H1 (cell line): ENCODE measurements at regions not wholly inside any gene's neighbourhood (a gene's known extent, or its start where the extent isn't known, plus 50 kb on each side); places are given as distances from the start of the nearest gene placed in this dataset.

ENCODE experiments used
- CTCF ChIA-PET: fragments of 300-600 bp; sonication (Branson Sonifier 250); formaldehyde crosslinking; loops from one replicate; lab custom pipeline; 2021; ENCODE audit not compliant: partially characterized antibody; lab: Charles Lee
- POLR2A ChIA-PET: fragments of 300-600 bp; sonication (Branson Sonifier 250); formaldehyde crosslinking; loops from one replicate; lab custom pipeline; 2021; ENCODE audit warnings: inconsistent platforms; ENCODE audit not compliant: partially characterized antibody; lab: Charles Lee
- DNase-seq, 2 experiments: peaks; one replicate each; pipeline versions ENCODE4 v3.0.0 to v3.0.0-alpha.2; 2010 to 2022; ENCODE audit warnings: low spot score in 2 of 2, low read depth in 1 of 2, mixed read lengths in 1 of 2
- FAIRE-seq: peaks from 2 replicates; lab custom pipeline; 2011; peaks lifted over from hg19 to GRCh38; lab: Jason Lieb, UNC
- H2AFZ ChIP-seq: 2 replicates; pipeline ENCODE4 v1.8.1; 2012; ENCODE audit warnings: low read length, inconsistent platforms
- H2AK5ac ChIP-seq: 2 replicates; pipeline ENCODE4 v1.6.1; 2013; ENCODE audit warnings: low read depth, low read length
- H2BK120ac ChIP-seq: replicated peaks from 2 replicates; pipeline ENCODE3; 2013; ENCODE audit warnings: low read depth, low read length, inconsistent platforms
- H2BK12ac ChIP-seq: 2 replicates; pipeline ENCODE4 v1.6.1; 2013; ENCODE audit warnings: low read depth, low read length
- H2BK15ac ChIP-seq: 2 replicates; pipeline ENCODE4 v1.6.1; 2013; ENCODE audit warnings: low read length
- H2BK20ac ChIP-seq: 2 replicates; pipeline ENCODE4 v1.6.1; 2013; ENCODE audit warnings: low read length
- H2BK5ac ChIP-seq: 2 replicates; pipeline ENCODE4 v1.6.1; 2013; ENCODE audit warnings: low read depth, low read length
- H3K14ac ChIP-seq: 2 replicates; pipeline ENCODE4 v1.6.1; 2013; ENCODE audit warnings: inconsistent platforms; ENCODE audit not compliant: insufficient read length
- H3K18ac ChIP-seq: 2 replicates; pipeline ENCODE4 v1.6.1; 2013; ENCODE audit warnings: low read length; ENCODE audit errors: extremely low read depth
- H3K23ac ChIP-seq: 2 replicates; pipeline ENCODE4 v1.6.1; 2013; ENCODE audit warnings: inconsistent platforms; ENCODE audit not compliant: insufficient read length
- H3K23me2 ChIP-seq: 2 replicates; pipeline ENCODE4 v1.6.1; 2013; ENCODE audit warnings: low read depth, low read length
- H3K27ac ChIP-seq: 2 replicates; pipeline ENCODE4 v1.6.1; 2011; ENCODE audit warnings: low read depth, low read length, inconsistent platforms
- H3K27me3 ChIP-seq, 4 experiments: replicated peaks in 1 of 4; 1 replicate in 1 of 4; 2 replicates in 3 of 4; pipeline versions ENCODE4 v1.6.1 to v1.8.1; 2011 to 2013; ENCODE audit warnings: low read length in 3 of 4, mild to moderate bottlenecking in 3 of 4, inconsistent platforms in 2 of 4, mixed read lengths in 2 of 4, moderate library complexity in 1 of 4; ENCODE audit not compliant: control insufficient read depth in 3 of 4, insufficient read depth in 3 of 4; ENCODE audit errors: extremely low read depth in 1 of 4
- H3K36me3 ChIP-seq, 4 experiments: 2 replicates each; pipeline versions ENCODE4 v1.6.1 to v1.8.1; 2011 to 2013; ENCODE audit warnings: mild to moderate bottlenecking in 4 of 4, low read length in 3 of 4, moderate library complexity in 2 of 4, control low read depth in 1 of 4, inconsistent platforms in 1 of 4; ENCODE audit not compliant: insufficient read depth in 4 of 4, control insufficient read depth in 2 of 4
- H3K4ac ChIP-seq: replicated peaks from 2 replicates; pipeline ENCODE3; 2013; ENCODE audit warnings: low read length, low read depth, mixed read lengths, inconsistent platforms; ENCODE audit not compliant: insufficient read length
- H3K4me1 ChIP-seq, 4 experiments: replicated peaks in 1 of 4; 1 replicate in 1 of 4; 2 replicates in 3 of 4; pipeline versions ENCODE4 v1.6.1 to v1.8.1; 2011 to 2013; ENCODE audit warnings: low read length in 3 of 4, inconsistent platforms in 2 of 4, mixed read lengths in 1 of 4; ENCODE audit not compliant: insufficient read depth in 4 of 4, control insufficient read depth in 3 of 4
- H3K4me2 ChIP-seq, 2 experiments: 2 replicates each; pipeline versions ENCODE4 v1.6.1 to v1.8.1; 2011 to 2013; ENCODE audit warnings: low read depth in 2 of 2, low read length in 2 of 2, control low read depth in 1 of 2, inconsistent platforms in 1 of 2, mild to moderate bottlenecking in 1 of 2; ENCODE audit not compliant: insufficient read depth in 1 of 2
- H3K4me3 ChIP-seq, 4 experiments: fragments of 200-600, 300-600 bp in 1 of 4; sonication (generic), shearing (Covaris generic), sonication (Bioruptor Twin) in 1 of 4; 2 replicates each; pipeline versions ENCODE4 v1.5.1 to v1.8.1; 2011 to 2016; ENCODE audit warnings: low read length in 4 of 4, low read depth in 3 of 4, control low read depth in 2 of 4, inconsistent platforms in 2 of 4, mild to moderate bottlenecking in 2 of 4, mixed read lengths in 1 of 4, moderate library complexity in 1 of 4; ENCODE audit not compliant: insufficient read depth in 2 of 4; ENCODE audit errors: extremely low read depth in 1 of 4
- H3K56ac ChIP-seq: replicated peaks from 2 replicates; pipeline ENCODE3; 2013; ENCODE audit warnings: low read depth, mild to moderate bottlenecking, mixed read lengths, low read length, inconsistent platforms; ENCODE audit not compliant: insufficient read length
- H3K79me1 ChIP-seq: 2 replicates; pipeline ENCODE4 v1.6.1; 2013; ENCODE audit warnings: low read depth, low read length, control low read depth
- H3K79me2 ChIP-seq, 2 experiments: 2 replicates each; pipeline versions ENCODE4 v1.6.1 to v1.8.1; 2012 to 2013; ENCODE audit warnings: low read length in 2 of 2, mild to moderate bottlenecking in 2 of 2, inconsistent platforms in 1 of 2; ENCODE audit not compliant: insufficient read depth in 2 of 2, control insufficient read depth in 1 of 2
- H3K9ac ChIP-seq, 4 experiments: replicated peaks in 1 of 4; 1 replicate in 1 of 4; 2 replicates in 3 of 4; pipeline versions ENCODE4 v1.6.1 to v1.8.1; 2011 to 2013; ENCODE audit warnings: low read depth in 3 of 4, low read length in 3 of 4, control low read depth in 2 of 4, mild to moderate bottlenecking in 2 of 4, moderate library complexity in 2 of 4, inconsistent platforms in 1 of 4; ENCODE audit errors: extremely low read depth in 1 of 4
- H3K9me3 ChIP-seq, 2 experiments: 2 replicates each; pipeline versions ENCODE4 v1.6.1 to v1.8.1; 2012 to 2013; ENCODE audit warnings: mild to moderate bottlenecking in 2 of 2, moderate library complexity in 2 of 2, control low read depth in 1 of 2, inconsistent platforms in 1 of 2, low read depth in 1 of 2, low read length in 1 of 2, mixed read lengths in 1 of 2; ENCODE audit not compliant: insufficient read depth in 2 of 2
- H4K20me1 ChIP-seq, 2 experiments: replicated peaks in 1 of 2; 2 replicates each; pipeline versions ENCODE3 to v1.8.1; 2011 to 2013; ENCODE audit warnings: inconsistent platforms in 2 of 2, low read length in 2 of 2, mild to moderate bottlenecking in 1 of 2; ENCODE audit not compliant: insufficient read depth in 2 of 2, control insufficient read depth in 1 of 2
- H4K5ac ChIP-seq: 2 replicates; pipeline ENCODE4 v1.6.1; 2013; ENCODE audit warnings: low read length, low read depth, mixed read lengths, inconsistent platforms; ENCODE audit not compliant: insufficient read length
- H4K8ac ChIP-seq: 2 replicates; pipeline ENCODE4 v1.8.0; 2013; ENCODE audit warnings: mild to moderate bottlenecking, moderate library complexity, low read length, inconsistent platforms; ENCODE audit not compliant: insufficient read depth; ENCODE audit errors: extremely low read depth
- H4K91ac ChIP-seq: replicated peaks from 2 replicates; pipeline ENCODE3; 2013; ENCODE audit warnings: low read length, mixed read lengths, inconsistent platforms; ENCODE audit not compliant: insufficient read length
- POLR2AphosphoS5 ChIP-seq: IDR thresholded peaks from 2 replicates; pipeline ENCODE4 v1.6.1; 2011; ENCODE audit warnings: low read depth, low read length
- POU5F1 ChIP-seq: IDR thresholded peaks from 2 replicates; pipeline ENCODE4 v1.6.1; 2011; ENCODE audit warnings: low read depth, mild to moderate bottlenecking, low read length, moderate library complexity
- RAD21 ChIP-seq, 2 experiments: IDR thresholded peaks in 1 of 2; conservative IDR thresholded peaks in 1 of 2; 2 replicates each; pipeline ENCODE4 v1.6.1; 2011; ENCODE audit warnings: low read depth in 2 of 2, low read length in 2 of 2, improper control_type of control experiment in 1 of 2, inconsistent platforms in 1 of 2, mild to moderate bottlenecking in 1 of 2, moderate library complexity in 1 of 2
- SP1 ChIP-seq: IDR thresholded peaks from 2 replicates; pipeline ENCODE4 v1.6.1; 2011; ENCODE audit warnings: low read depth, low read length
- YY1 ChIP-seq: IDR thresholded peaks from 2 replicates; pipeline ENCODE4 v1.6.1; 2011; ENCODE audit warnings: low read depth, mild to moderate bottlenecking, low read length
- ZNF274 ChIP-seq: IDR thresholded peaks from 2 replicates; pipeline ENCODE4 v1.7.0; 2012; ENCODE audit warnings: low read length, borderline replicate concordance; ENCODE audit errors: extremely low read depth
- WGBS, 2 experiments: shearing (Covaris generic) in 1 of 2; methylation state at CpG; one replicate each; pipeline versions ENCODE4 v1.1.6 to v1.1.7; 2013 to 2015; ENCODE audit warnings: low lambda C conversion rate in 2 of 2, mixed read lengths in 2 of 2, inconsistent platforms in 1 of 2, low coverage in 1 of 2, missing lambda C conversion rate in 1 of 2; ENCODE audit not compliant: insufficient replicate concordance in 2 of 2, insufficient coverage in 1 of 2, insufficient read length in 1 of 2; ENCODE audit errors: extremely low coverage in 1 of 2, missing lambda C conversion rate in 1 of 2; 5-methylcytosine and 5-hydroxymethylcytosine counted together

- H3K9ac ChIP-seq, result no peak overlapping the region
- H3K79me2 ChIP-seq, result no peaks in the 10 kb centered on the region
- H2BK120ac ChIP-seq, result no peak overlapping the region
- H2BK20ac ChIP-seq, result no peak overlapping the region
- H3K4me3 ChIP-seq, result no peak overlapping the region
- no peak overlapping the region for H4K8ac ChIP-seq
- no peak overlapping the region for H3K4me2 ChIP-seq
- no peak overlapping the region for H2AFZ ChIP-seq
- H3K14ac ChIP-seq, result no peak overlapping the region
- H2BK5ac ChIP-seq, result no peak overlapping the region
- H3K27ac ChIP-seq, result no peak overlapping the region
- DNase-seq (no peak), FAIRE-seq (no peak)
- H3K56ac ChIP-seq, result no peak overlapping the region
- ChIA-PET CTCF (no interaction called here), POLR2A (interaction anchor here (0.6 kb wide), 1 partner anchor 372 kb away, joined by 3 read pairs; no protein-coding TSS in a partner anchor)
- no peak overlapping the region for H4K91ac ChIP-seq
- H4K20me1 ChIP-seq, result no peaks in the 10 kb centered on the region
- no peak for TF ChIP-seq POLR2AphosphoS5
- no peak for TF ChIP-seq ZNF274
- TF ChIP-seq RAD21 (IDR thresholded peaks at IDR 0.05 in 1 of 2, conservative IDR thresholded peaks at IDR 0.05 in 1 of 2; ENCODE audit: low read depth in 2 of 2, low read length in 2 of 2), result no peak
- TF ChIP-seq SP1, result no peak
- no peak for TF ChIP-seq POU5F1
- no peak for TF ChIP-seq YY1
- no peaks in the 10 kb centered on the region for H3K79me1 ChIP-seq
- no peaks in the 10 kb centered on the region for H3K27me3 ChIP-seq
- H2BK12ac ChIP-seq, result no peak overlapping the region
- WGBS, 2 experiments, result 89% methylated on average over 1 of the region's 1 CpG; no CpG with 5 or more reads in 1 of the 2 experiments
- no peak overlapping the region for H4K5ac ChIP-seq
- no peaks in the 10 kb centered on the region for H3K36me3 ChIP-seq
- no peak overlapping the region for H3K23ac ChIP-seq
- H3K4ac ChIP-seq, result no peak overlapping the region
- H3K18ac ChIP-seq, result no peak overlapping the region
- peaks cover 0 to 3% (median 0%) of the 10 kb centered on the region in 4 experiments; a peak in 1 of 7 replicates for H3K4me1 ChIP-seq
- no peak overlapping the region for H2AK5ac ChIP-seq
- no peaks in the 10 kb centered on the region for H3K9me3 ChIP-seq
- no peaks in the 10 kb centered on the region for H3K23me2 ChIP-seq
- H2BK15ac ChIP-seq, result no peak overlapping the region
Measured at GRCh38 chr2:144896341-144896740, 376.4 kb upstream of the ZEB2 start.
